SKM-1 treated with dmso at 0.1 percent for 144 hours (cell line): ENCODE measurements at regions not wholly inside any gene's neighbourhood (a gene's known extent, or its start where the extent isn't known, plus 50 kb on each side); places are given as distances from the start of the nearest gene placed in this dataset.
"Not testable (repeated sequence)": the region's sequence is repeated elsewhere in the genome, so short reads cannot be mapped to it uniquely, and the experiment has no call there.

Source experiments
- DNase-seq: peaks from one replicate; lab custom pipeline; 2025; ENCODE audit not compliant: unreplicated experiment; lab: John Stamatoyannopoulos, UW

DNA sequence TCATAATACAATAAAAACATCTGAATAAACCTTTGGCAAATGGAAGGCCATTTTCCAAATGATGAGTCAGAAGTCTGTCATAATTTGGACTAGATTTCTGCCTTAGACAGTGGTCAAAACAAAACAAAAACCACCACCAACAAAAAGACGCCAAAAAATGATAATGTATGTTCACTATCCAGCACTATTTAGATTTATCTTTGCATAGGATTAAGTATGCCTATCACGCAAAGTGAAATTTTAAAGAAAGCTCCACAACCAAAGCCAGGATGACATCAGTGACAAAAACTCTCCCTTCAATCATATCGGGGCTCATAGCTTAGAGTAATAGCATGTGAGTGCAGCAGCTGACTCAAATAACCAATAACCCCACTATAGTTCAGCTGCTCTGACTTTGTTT, 201.9 kb downstream of the MOXD1 start:
- no peak for DNase-seq

DNA sequence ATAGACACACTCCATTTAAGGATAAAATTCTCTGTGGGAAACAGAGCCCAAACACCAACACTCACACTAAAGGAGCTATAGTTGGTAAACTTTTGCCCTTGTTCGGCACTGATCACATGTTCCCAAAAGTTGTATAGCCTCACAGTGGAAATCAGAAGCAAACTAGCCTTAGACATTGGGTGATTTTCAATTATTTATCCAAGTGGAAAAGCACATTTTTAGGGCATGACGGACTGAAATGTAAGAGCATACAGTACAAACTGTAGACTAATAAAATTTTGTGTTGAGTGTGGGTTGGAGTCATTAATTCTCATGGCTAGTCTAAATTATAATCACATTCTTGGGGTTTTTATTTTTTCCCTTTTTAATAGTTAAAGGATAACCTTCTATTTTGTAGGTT, 202.4 kb downstream of the MOXD1 start:
- no peak for DNase-seq

DNA sequence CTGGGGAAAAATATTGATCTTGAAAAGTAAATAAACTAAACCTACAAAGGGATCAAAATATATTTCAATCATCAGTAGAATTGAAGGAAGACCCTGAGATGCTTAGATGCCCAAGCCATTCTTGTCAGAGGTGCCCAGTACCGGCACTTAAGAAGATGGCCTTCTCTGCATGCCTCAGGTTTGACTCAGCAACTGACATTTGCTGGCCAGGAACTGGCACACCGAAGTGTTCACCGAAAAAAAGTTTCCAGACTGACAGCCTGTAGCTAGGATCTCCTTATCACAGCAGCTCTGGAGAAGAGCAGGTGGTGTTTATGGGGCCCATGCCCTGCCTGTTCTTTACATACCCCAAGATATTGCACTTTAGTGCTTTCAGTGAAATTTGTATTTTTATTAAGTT, 203.2 kb downstream of the MOXD1 start:
- no peak for DNase-seq

DNA sequence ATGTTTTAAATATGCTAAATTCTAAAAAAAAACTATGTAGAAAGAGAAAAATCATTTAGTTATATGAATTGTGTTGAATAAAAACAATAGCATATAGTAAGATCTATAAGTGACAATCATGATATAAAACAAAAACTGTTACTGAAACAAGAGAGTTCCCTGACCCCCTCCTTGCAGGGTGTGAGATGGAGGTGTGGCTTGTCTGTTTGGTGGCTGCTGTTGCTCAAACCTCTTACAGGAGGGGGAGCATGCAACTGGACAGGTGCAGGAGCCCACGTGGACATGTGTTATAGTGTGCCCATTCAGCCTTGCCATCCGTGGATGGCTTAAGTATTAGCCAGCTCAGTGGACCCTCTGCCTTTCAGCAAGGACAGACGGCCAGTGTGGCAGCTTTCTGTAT, 206.7 kb downstream of the MOXD1 start:
- DNase-seq = no peak

DNA sequence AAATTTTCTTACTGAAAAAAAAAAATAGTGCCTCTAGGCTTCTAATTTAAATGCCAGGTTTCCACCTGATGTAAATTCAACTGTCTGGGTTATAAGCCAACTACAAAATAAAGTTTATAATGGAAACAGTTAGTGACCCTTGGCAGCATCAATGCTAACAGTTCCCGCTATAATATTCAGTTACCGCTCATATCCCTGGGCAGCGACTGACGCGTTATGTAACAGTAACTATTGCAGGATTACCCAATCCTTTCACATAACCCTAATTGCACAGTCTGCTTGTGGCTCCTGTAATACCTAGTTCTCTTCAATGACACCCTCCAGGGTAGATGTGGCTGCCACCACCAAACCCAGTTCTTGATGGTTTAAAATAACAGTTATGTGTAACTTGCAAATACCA, 208.6 kb downstream of the MOXD1 start:
- peak; percentile 41 for DNase-seq

DNA sequence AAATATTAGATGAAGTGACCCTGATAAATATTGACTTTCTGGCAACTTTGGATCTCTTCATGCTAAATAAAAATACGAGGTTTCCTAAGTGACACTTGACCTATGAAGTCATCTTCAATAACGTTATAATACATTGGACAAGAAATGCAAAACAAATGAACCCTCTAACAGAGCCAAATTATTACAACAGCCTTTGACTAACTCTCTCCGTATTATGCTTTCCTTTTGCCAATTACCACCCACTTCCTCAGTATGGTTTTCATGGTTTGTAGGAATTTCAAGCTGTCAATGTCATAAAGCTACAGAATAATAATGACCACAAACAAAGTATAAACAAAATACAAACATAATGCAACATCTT, 210.5 kb downstream of the MOXD1 start:
- no peak for DNase-seq

DNA sequence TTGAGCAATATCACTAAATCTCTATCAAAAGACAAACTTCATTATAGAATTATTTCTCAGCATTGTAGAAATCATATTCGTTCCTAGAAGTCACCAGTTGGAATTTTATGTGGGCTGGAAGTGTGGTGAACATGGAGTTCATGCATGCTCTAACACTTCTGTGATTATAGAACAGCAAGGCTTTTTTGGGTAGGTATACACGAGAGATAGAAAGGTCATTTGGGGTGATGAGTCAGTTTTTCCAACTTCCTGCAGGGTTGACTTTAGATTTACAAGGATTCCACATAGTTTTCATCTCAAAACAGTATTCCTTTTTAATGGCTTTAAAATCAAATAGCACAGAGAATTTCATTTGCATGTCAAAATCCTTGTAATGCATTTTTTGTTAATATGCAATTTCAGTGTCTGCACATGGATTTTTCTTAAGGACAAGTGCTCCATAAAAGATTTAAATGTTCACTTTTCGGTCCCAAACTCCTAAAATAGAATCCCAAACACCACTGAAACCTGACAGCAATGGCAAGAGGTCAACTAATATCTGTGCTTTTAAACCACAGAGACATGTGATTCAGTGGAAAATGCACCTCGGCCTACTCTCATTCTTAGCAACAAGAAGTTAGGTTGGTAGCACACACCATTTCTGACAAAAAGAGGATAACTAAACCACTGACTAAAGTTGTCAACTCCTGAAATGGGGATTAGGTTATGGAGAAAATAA, 211.0 kb downstream of the MOXD1 start:
- no peak for DNase-seq

DNA sequence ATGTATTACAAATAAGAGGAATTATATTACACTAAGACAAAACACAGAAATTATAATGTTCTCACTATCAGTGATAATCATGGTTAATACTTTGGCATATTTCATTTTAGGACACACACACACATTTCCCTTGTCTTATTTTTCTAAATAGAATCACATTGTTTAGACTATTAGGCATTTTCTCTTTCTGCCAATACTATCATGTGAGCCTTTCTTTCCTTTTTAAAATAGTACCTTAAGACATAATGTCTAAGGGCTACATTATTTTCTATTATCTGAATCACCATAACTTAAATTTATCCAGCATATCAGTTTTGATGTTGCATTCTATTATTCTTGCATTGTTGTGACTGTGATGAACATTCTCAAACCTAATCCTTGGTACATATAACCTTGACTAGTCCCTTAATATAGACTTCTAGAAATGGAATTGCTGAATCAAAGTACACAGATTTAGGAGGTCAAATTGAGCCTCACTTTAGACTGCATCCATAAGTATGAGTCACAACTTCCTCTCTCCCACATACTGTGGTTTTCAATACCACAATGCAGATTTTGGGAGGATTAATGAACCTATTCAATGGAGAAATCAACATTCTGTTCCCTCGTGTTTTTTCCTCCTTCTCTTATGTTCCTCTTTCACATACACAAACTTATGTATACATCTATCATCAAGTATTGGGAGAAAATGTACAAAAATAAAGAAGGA, 212.6 kb downstream of the MOXD1 start:
- peak; percentile 6 for DNase-seq

DNA sequence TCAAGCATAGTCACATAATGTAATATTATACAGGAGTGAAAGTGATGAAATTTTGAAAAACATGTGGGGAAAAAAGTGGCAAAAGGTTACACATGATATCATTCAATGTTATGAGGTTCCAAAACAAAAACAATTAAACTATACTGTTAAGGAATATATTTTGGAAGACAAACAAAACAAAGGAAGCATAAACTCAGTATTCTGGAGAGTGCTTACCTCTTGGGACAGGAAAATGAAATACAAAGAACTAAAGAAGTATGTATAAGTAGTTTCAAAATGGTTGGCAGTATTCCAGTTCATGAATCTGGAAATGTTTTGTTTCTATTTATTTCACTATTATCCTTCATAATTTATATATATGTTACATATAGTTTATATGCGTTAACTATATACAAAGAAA, 213.5 kb downstream of the MOXD1 start:
- DNase-seq = no peak

DNA sequence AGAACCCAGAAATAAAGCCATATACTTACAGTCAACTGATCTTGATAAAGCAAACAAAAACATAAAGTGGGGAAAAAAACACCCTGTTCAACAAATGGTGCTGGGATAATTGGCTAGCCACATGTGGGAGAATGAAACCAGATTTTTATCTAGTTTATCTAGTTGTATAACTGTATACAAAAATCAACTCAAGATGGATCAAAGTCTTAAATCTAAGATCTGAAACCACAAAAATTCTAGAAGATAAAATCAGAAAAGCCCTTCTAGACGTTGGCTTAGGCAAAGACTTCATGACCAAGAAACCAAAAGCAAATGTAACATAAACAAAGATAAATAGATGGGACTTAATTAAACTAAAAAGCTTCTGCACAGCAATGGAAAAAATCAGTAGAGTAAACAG, 216.3 kb downstream of the MOXD1 start:
- DNase-seq = not testable (repeated sequence)

DNA sequence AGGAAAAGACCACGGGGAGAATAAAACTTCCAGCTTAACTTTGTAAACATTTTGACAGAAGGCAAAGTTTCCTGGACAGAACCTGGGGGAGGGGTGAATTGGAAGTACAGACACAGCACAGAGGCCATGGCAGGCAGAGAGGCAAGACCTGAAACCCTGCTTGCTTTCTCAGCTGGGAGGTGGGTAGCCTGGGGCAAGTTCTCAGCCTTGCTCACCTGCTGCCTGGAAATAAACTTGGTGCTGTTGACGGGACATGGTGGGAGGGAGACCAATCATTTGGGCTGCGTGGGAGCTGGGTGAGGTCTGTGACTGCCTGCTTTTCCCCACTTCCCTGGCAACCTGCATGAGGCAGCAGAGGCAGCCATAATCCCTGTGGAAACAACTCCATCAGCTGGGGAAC, 221.3 kb downstream of the MOXD1 start:
- DNase-seq = no peak

DNA sequence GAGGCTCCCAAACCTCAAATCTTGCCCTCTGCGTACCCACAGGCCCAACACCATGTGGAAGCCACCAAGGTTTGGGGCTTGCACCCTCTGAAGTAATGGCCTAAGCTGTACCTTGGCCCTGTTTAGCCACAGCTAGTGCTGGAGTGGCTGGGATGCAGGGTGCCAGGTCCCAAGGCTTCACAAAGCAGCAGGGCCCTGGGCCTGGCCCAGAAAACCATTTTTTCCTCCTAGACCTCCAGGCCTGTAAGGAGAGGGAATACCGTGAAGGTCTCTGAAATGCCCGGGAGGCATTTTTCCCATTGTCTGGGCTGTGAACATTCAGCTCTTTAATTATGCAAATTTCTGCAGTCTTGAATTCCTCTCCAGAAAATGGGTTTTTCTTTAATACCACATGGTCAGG, 223.7 kb upstream of the CCN2 start:
- no peak for DNase-seq

DNA sequence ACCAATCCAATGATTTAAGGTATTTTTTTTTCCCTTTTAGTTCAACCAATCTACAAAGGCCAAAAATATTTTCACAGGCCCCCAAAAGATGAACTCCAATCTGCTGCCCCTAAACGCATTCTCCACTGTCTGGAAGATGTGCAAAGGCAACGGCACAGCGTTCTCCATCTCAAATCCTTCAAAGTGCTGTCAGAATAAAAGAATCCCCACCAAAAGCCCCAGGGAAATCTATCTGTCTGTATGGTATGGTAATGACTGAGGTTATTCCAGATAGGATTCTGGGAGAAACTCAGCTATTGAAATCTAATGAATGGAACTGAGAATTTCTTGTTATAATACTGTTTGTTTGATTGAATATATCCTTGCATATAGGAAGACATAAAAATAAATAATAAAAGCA, 217.8 kb upstream of the CCN2 start:
- DNase-seq = no peak

DNA sequence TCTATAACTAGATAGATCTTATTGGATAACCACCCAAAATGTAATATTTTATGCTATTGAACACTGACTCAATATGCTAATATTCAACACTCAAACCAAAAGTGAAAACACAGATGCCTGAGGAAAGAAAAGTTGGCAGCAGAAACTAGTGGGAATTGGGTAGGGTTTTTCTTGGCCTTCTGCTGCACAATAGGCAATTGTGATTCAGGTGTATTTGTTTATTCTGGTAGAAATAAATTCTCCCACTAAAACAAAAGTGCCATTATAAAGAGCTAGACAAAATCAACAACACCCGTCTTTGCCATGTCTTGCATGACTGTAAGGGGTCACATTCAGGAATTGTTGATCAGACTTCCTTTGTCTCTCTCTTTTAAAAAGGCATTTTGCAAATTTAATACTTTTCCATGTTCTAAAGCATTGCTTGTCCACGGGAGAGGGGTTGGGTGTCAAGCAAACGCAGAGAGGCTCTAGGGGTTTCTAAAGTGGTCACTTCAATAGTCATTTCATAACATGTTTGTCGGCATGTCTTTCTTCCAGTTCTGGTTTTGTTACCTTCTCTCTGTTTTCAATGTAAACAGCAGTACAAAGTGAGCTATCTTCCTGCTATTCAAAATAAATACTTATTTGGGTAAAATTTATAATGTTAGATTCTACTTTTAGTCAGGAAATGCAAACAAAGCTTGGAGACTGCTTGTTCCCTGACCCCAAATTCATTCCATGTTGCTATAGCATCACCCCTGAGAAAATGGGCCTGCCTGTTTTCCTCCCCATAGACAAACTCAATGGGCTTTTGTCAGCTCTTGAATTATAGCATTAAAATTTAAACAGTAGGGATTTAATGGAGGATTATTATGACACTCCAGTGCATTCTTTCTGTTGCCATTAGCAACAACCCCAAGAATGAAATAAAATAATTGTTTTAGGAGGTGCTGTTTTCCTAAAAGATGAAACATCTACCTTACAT, 217.0 kb upstream of the CCN2 start:
- DNase-seq = no peak

DNA sequence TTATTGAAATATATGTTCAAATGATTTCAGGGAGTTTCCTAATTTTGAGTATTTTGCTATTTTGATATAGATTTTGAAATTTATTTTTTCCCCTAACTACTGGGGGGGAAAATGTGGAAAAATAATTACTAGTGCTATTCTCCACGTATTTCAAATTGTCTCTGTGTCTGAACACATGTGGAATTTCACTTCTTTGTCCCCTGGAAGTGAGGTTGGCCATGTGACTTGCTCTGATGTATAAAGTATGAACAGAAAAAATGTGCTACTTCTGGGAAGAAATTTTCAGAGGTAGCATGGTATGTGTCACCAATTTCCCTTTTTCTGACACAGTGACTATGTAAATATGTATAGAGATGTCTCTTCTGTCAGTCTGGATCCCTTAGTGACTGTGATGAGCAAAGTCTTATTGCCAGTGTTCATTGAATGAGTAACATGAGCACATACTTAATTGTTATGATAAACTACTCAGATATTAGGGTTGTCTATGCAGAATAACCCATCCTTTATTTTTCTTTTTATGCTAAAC, 215.4 kb upstream of the CCN2 start:
- no peak for DNase-seq

DNA sequence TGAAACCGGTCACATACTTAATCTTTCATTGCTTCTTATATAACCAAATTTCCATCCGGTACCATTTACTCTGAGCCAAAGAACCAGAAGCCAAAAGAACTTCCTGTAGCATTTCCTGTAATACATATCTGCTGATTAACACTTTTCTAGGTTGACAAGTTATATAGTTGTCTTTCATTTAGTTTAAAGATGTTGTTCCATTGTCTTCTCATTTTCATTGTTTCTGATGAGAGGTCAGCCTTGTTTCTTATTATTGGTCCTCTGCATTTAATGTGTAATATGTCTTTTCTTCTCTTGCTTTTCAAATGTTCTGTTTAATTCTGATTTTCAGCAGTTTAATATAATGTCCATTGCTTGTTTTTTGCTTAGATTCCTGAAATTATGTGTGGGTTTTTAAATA, 214.5 kb upstream of the CCN2 start:
- no peak for DNase-seq

DNA sequence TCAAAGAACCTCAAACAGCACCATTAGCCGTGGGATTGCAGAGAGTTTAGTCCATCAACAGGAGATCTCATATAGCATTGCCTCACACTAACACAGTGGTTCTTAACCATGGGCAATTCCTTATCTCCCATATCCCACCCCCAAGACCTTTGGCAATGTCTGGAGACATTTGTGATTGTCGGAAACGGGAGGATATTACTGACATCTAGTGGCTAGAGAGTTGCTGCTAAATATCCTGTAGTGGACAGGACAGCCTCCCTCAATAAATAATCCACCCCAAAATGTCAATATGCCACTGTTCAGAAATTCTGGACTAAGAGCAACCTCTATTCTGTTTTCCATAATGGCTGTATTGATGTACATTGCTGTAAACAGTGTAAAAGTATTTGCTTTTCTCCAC, 210.1 kb upstream of the CCN2 start:
- DNase-seq = no peak

DNA sequence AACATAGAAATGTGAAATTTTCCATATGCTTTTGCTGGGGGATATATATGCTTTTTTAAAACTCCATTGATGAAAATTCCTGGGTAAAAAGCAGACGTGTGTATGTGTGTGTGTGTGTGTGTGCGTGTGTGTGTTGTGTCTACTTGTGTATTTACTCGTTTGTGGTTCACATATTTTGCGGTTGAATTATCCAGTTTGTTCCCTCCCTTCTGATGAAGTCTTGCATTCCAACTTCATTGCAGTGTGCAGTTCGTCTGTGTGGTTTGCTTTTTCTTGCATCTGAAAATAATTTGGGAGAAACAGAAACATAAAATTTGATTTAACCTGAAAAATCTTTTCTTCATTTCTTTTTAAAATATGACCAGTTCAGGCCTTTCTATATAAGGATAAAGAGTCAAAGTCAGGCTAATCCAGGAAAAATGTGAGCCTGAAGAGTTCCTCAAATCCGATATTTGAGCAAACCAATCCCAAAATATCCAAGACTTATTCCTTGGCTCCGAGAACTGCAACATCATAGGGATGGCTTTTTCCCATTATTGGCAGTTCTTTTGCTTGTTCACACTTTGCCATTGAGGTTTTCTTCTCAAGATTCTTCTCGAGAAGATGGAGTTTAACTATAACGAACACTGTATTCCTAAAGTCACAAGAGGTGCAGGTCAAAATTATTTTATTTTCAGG, 202.2 kb upstream of the CCN2 start:
- DNase-seq = no peak

DNA sequence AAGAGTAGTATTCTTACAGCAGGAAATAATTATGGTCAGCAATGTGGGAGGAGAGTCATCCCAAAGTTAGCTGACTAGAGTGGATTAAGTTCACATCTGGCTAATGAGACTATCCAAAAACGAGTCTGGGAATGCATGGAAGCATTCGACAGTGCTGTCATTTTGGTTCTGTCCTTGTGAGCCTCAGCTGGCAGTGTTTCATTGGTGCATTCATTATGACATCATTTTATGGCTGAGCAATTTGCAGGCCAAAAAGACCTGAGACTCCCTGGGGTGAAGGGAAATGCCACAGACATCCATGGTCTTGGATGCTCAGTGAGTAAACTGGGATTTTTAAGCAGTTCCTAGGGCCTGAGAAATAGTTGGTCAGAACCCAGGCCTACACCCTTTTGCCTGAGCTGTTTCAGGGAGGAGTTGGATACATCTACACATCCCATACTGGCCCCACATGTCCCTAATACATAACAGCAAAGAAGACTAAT, 196.4 kb upstream of the CCN2 start:
- no peak for DNase-seq

DNA sequence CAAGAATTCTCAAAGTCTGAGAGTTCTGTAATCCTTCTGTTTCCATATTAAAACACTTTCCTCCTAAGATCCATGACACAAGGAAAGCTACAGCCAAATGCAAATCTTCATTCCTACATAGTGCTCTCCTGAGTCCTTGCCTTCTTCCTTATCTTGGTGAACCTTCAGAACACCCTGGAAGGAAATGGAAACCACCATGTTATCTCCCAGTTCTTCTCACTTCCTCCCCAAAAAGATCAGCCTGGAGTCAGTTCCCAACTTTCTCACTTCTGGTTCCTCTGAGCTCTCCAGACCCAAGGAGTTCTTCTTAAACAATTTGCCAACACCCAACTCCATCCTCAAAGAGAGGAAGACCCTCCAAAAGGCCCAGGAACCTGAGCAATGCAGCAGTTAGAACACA, 193.3 kb upstream of the CCN2 start:
- no peak for DNase-seq

DNA sequence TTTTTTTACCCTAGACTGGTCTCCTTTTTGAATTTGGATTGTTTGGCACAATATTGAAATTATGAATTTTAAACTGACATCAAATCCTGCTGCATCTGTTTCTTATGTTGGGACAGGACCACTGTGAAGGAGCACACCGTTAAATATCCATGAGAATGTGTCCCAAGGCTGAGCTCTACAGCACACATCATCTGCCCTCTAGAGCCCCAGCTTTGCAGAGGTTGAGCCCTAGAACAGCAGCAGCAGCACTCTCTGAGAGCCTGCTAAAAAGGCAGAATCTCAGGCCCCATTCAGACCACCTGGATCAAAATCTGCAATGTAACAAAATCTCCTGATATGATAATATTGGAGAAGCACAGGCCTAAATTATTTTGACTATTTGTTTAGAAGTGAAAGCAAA, 192.1 kb upstream of the CCN2 start:
- no peak for DNase-seq
